HepG2 (cell line): ENCODE measurements at regions not wholly inside any gene's neighbourhood (a gene's known extent, or its start where the extent isn't known, plus 50 kb on each side); places are given as distances from the start of the nearest gene placed in this dataset.

Experiments
- ATAC-seq: fragments of 200-7000 bp; cut with Tn5 transposase; 3 replicates; pipeline ENCODE4 v1.9.1; 2020; ENCODE audit warnings: mild to moderate bottlenecking, moderate library complexity
- BruUV-seq: library from RNA; stranded (reverse); fragments of 400-500 nt; replicated peaks from 2 replicates; lab custom pipeline; 2021; lab: Mats Ljungman, UMichigan
- CTCF ChIA-PET: fragments of 300-600 bp; formaldehyde crosslinking; extraction: SDS; loops from one replicate; lab custom pipeline; 2021; ENCODE audit warnings: low total read pairs, inconsistent platforms, low intra/inter-chr PET ratio; lab: Yijun Ruan, JAX
- POLR2A ChIA-PET: fragments of 350-600 bp; sonication (Branson Sonifier 250); formaldehyde crosslinking; loops from one replicate; lab custom pipeline; 2020; ENCODE audit warnings: antibody characterized with exemption, inconsistent platforms; lab: Yijun Ruan, JAX
- DNase-seq: peaks from one replicate; pipeline ENCODE4 v3.0.0-alpha.2; 2015; ENCODE audit warnings: low spot score
- FAIRE-seq: peaks from 3 replicates; lab custom pipeline; 2011; peaks lifted over from hg19 to GRCh38; lab: Jason Lieb, UNC
- H2AFZ ChIP-seq: one replicate; pipeline ENCODE4 v1.6.1; 2011; ENCODE audit warnings: low read length, inconsistent platforms
- H3K27ac ChIP-seq: fragments of 300-600 bp; 3 replicates; pipeline ENCODE4 v1.8.0; 2011; ENCODE audit warnings: mixed run types, mild to moderate bottlenecking, mixed read lengths, low read length, inconsistent platforms; ENCODE audit not compliant: insufficient read depth; ENCODE audit errors: extremely low read length
- H3K27me3 ChIP-seq, 2 experiments: fragments of 200-600 bp in 1 of 2; 2 replicates in 1 of 2; 3 replicates in 1 of 2; pipeline versions ENCODE4 v1.6.0 to v1.8.0; 2011; ENCODE audit warnings: low read length in 2 of 2, mild to moderate bottlenecking in 2 of 2, moderate library complexity in 2 of 2, inconsistent platforms in 1 of 2; ENCODE audit not compliant: insufficient read depth in 2 of 2, control insufficient read depth in 1 of 2
- H3K36me3 ChIP-seq, 2 experiments: fragments of 200-600 bp in 1 of 2; replicated peaks in 1 of 2; 2 replicates in 1 of 2; 3 replicates in 1 of 2; pipeline versions ENCODE4 v1.5.1 to v1.8.0; 2011; ENCODE audit warnings: low read length in 2 of 2, inconsistent platforms in 1 of 2; ENCODE audit not compliant: insufficient read depth in 2 of 2, control insufficient read depth in 1 of 2
- H3K4me1 ChIP-seq: 2 replicates; pipeline ENCODE4 v1.5.1; 2012; ENCODE audit warnings: low read length, inconsistent platforms; ENCODE audit not compliant: insufficient read depth
- H3K4me2 ChIP-seq: 2 replicates; pipeline ENCODE4 v1.6.0; 2011; ENCODE audit warnings: low read depth, low read length, inconsistent platforms
- H3K4me3 ChIP-seq, 3 experiments: fragments of 200-600 bp in 1 of 3; sonication (generic), shearing (Covaris generic) in 1 of 3; replicated peaks in 1 of 3; 2 replicates each; pipeline ENCODE4 v1.5.1; 2011 to 2016; ENCODE audit warnings: low read length in 3 of 3, inconsistent platforms in 2 of 3, low read depth in 2 of 3, mild to moderate bottlenecking in 2 of 3, control low read depth in 1 of 3, mixed read lengths in 1 of 3; ENCODE audit not compliant: insufficient read depth in 1 of 3
- H3K79me2 ChIP-seq: one replicate; pipeline ENCODE4 v1.6.1; 2011; ENCODE audit warnings: low read length, inconsistent platforms; ENCODE audit not compliant: insufficient read depth
- H3K9ac ChIP-seq: 2 replicates; pipeline ENCODE4 v1.6.0; 2011; ENCODE audit warnings: mild to moderate bottlenecking, low read depth, low read length, inconsistent platforms; ENCODE audit not compliant: insufficient read depth
- H3K9me3 ChIP-seq: 2 replicates; pipeline ENCODE4 v1.5.1; 2012; ENCODE audit warnings: mild to moderate bottlenecking, low read length
- H4K20me1 ChIP-seq: 2 replicates; pipeline ENCODE4 v1.6.0; 2011; ENCODE audit warnings: inconsistent platforms, mild to moderate bottlenecking, low read length, moderate library complexity; ENCODE audit not compliant: insufficient read depth
- ATF7 ChIP-seq, 2 experiments: fragments of 450-650 bp in 1 of 2; sonication (generic) in 1 of 2; formaldehyde crosslinking in 1 of 2; IDR thresholded peaks; 2 replicates each; pipeline versions ENCODE4 v1.4.0 to v1.6.1; 2016 to 2020; ENCODE audit warnings: antibody characterized with exemption in 1 of 2, mild to moderate bottlenecking in 1 of 2, missing genetic modification reagents in 1 of 2
- CAMTA2 ChIP-seq: sonication (generic); formaldehyde crosslinking; IDR thresholded peaks from 2 replicates; pipeline ENCODE4 v1.4.0; 2020; ENCODE audit warnings: mild to moderate bottlenecking, missing genetic modification reagents, borderline replicate concordance
- FUBP1 ChIP-seq: sonication (generic); formaldehyde crosslinking; IDR thresholded peaks from 2 replicates; pipeline ENCODE4 v1.5.1; 2020; ENCODE audit warnings: missing genetic modification reagents, mild to moderate bottlenecking, borderline replicate concordance
- IKZF5 ChIP-seq: IDR thresholded peaks from 2 replicates; pipeline ENCODE4 v1.6.1; 2018; ENCODE audit warnings: missing genetic modification reagents, mild to moderate bottlenecking, missing compliant biosample characterization
- KDM5A ChIP-seq: fragments of 200-600 bp; sonication (generic); IDR thresholded peaks from 2 replicates; pipeline ENCODE4 v1.7.0; 2018; ENCODE audit warnings: antibody characterized with exemption, mild to moderate bottlenecking, low read length, borderline replicate concordance
- MTA3 ChIP-seq: sonication (generic); formaldehyde crosslinking; IDR thresholded peaks from 2 replicates; pipeline ENCODE4 v1.4.0; 2020; ENCODE audit warnings: missing genetic modification reagents
- POLR2AphosphoS5 ChIP-seq: IDR thresholded peaks from 2 replicates; pipeline ENCODE4 v1.6.1; 2012; ENCODE audit warnings: low read depth, low read length
- REXO4 ChIP-seq: sonication (generic); formaldehyde crosslinking; IDR thresholded peaks from 2 replicates; pipeline ENCODE4 v1.8.0; 2022; ENCODE audit warnings: missing genetic modification reagents, mild to moderate bottlenecking, borderline replicate concordance
- ZBTB38 ChIP-seq: sonication (generic); formaldehyde crosslinking; IDR thresholded peaks from 2 replicates; pipeline ENCODE4 v1.5.1; 2020; ENCODE audit warnings: mild to moderate bottlenecking, missing genetic modification reagents
- ZNF501 ChIP-seq: sonication (generic); formaldehyde crosslinking; IDR thresholded peaks from 2 replicates; pipeline ENCODE4 v1.5.1; 2020; ENCODE audit warnings: mild to moderate bottlenecking, moderate library complexity, missing genetic modification reagents
- ZNF556 ChIP-seq: sonication (generic); formaldehyde crosslinking; IDR thresholded peaks from 2 replicates; pipeline ENCODE4 v1.4.0; 2020; ENCODE audit warnings: mild to moderate bottlenecking, missing genetic modification reagents, borderline replicate concordance
- ZSCAN25 ChIP-seq: sonication (generic); formaldehyde crosslinking; IDR thresholded peaks from 2 replicates; pipeline ENCODE4 v1.8.0; 2022; ENCODE audit warnings: mild to moderate bottlenecking, missing genetic modification reagents
- ZSCAN30 ChIP-seq: sonication (generic); formaldehyde crosslinking; IDR thresholded peaks from 2 replicates; pipeline ENCODE4 v1.5.0; 2020; ENCODE audit warnings: mild to moderate bottlenecking, missing genetic modification reagents
- WGBS: methylation state at CpG from one replicate; pipeline ENCODE4 v1.1.6; 2017; ENCODE audit warnings: low lambda C conversion rate; 5-methylcytosine and 5-hydroxymethylcytosine counted together
- in situ Hi-C: cut with HindIII; loops from 2 replicates; pipeline ENCODE4 v1.10.0; 2017; ENCODE audit warnings: low pct_unique_long_range_greater_than_20kb; ENCODE audit not compliant: extremely low pct_ligation_motif_present
- intact Hi-C: fragments of 100-400 bp; cut with micrococcal nuclease; formaldehyde crosslinking; loops from one replicate; pipeline ENCODE4 v1.10.0; 2022; ENCODE audit not compliant: unreplicated experiment
- TF ChIP-seq, protein P1 (sequence below): sonication (generic); formaldehyde crosslinking; IDR thresholded peaks from 2 replicates; pipeline ENCODE4 v1.4.0; 2020; ENCODE audit warnings: missing genetic modification reagents; ENCODE audit errors: not compliant biosample characterization
- TF ChIP-seq, protein P2 (sequence below): sonication (generic); formaldehyde crosslinking; IDR thresholded peaks from 2 replicates; pipeline ENCODE4 v1.9.0; 2021; ENCODE audit warnings: missing genetic modification reagents, borderline replicate concordance

DNA sequence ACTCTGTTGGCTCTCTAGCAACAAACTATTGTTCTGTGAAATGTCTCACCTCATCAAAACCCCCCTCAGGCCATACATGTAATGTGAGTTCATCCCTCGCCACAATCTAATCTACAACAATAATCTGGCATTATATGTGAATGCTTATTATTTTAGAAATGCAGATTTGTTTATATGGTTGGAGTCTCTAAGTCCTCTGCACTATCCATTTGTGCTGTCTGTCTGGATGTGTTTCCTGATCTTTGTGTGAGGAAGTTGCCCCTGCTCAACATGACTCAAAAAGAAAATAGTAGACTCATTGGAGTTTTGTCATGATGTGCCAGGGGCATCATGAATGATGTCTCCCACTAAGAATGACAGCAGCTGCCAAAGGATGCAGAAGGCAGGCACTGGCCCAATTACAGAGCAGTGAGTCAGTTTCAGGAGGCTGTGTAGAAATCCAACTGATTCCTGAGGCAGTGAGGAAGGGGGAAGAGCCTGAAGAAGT is 161.6 kb upstream of the PDZRN3 start:
- CTCF ChIA-PET: no interaction called here
- H3K27me3 ChIP-seq: no peaks in the 10 kb centered on the region
- no peaks in the 10 kb centered on the region for H3K36me3 ChIP-seq
- no peaks in the 10 kb centered on the region for H3K4me1 ChIP-seq
- in situ Hi-C loops: no loop called here
- H3K9me3 ChIP-seq: no peaks in the 10 kb centered on the region
- no peaks in the 10 kb centered on the region for H3K79me2 ChIP-seq
- BruUV-seq: no TSS peak
- POLR2A ChIA-PET: no interaction called here
- no peak overlapping the region for H3K9ac ChIP-seq
- FAIRE-seq (no peak), DNase-seq (no peak), ATAC-seq (no peak)
- WGBS: 0% methylated on average over 1 of the region's 1 CpG
- no peaks in the 10 kb centered on the region for H4K20me1 ChIP-seq
- no peak overlapping the region for H3K4me3 ChIP-seq
- H3K27ac ChIP-seq: no peak overlapping the region
- H3K4me2 ChIP-seq: no peak overlapping the region
- intact Hi-C loops: no loop called here
- TF ChIP-seq POLR2AphosphoS5: no peak
- no peak for TF ChIP-seq CAMTA2
- TF ChIP-seq, protein P1, sequence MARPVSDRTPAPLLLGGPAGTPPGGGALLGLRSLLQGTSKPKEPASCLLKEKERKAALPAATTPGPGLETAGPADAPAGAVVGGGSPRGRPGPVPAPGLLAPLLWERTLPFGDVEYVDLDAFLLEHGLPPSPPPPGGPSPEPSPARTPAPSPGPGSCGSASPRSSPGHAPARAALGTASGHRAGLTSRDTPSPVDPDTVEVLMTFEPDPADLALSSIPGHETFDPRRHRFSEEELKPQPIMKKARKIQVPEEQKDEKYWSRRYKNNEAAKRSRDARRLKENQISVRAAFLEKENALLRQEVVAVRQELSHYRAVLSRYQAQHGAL (CRISPR knock-in tag): no peak
- no peak for TF ChIP-seq ZSCAN25 (CRISPR knock-in tag)
- TF ChIP-seq ZBTB38 (CRISPR knock-in tag): no peak
- no peak for TF ChIP-seq ZNF501 (CRISPR knock-in tag)
- TF ChIP-seq, protein P2, sequence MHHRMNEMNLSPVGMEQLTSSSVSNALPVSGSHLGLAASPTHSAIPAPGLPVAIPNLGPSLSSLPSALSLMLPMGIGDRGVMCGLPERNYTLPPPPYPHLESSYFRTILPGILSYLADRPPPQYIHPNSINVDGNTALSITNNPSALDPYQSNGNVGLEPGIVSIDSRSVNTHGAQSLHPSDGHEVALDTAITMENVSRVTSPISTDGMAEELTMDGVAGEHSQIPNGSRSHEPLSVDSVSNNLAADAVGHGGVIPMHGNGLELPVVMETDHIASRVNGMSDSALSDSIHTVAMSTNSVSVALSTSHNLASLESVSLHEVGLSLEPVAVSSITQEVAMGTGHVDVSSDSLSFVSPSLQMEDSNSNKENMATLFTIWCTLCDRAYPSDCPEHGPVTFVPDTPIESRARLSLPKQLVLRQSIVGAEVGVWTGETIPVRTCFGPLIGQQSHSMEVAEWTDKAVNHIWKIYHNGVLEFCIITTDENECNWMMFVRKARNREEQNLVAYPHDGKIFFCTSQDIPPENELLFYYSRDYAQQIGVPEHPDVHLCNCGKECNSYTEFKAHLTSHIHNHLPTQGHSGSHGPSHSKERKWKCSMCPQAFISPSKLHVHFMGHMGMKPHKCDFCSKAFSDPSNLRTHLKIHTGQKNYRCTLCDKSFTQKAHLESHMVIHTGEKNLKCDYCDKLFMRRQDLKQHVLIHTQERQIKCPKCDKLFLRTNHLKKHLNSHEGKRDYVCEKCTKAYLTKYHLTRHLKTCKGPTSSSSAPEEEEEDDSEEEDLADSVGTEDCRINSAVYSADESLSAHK (CRISPR knock-in tag): no peak
- TF ChIP-seq IKZF5: no peak
- no peak for TF ChIP-seq REXO4 (CRISPR knock-in tag)
- TF ChIP-seq ZNF556: no peak
- no peak for TF ChIP-seq FUBP1 (CRISPR knock-in tag)
- TF ChIP-seq MTA3 (CRISPR knock-in tag): no peak
- no peak for TF ChIP-seq ATF7 (IDR thresholded peaks at IDR 0.05)
- no peak for TF ChIP-seq ATF7 (CRISPR knock-in tag; IDR thresholded peaks at IDR 0.05)
- TF ChIP-seq ZSCAN30: no peak
- TF ChIP-seq KDM5A: no peak
- H2AFZ ChIP-seq: no peak overlapping the region
